ENCODE measurements at regions not wholly inside any gene's neighbourhood (a gene's known extent, or its start where the extent isn't known, plus 50 kb on each side); places are given as distances from the start of the nearest gene placed in this dataset.

DNA sequence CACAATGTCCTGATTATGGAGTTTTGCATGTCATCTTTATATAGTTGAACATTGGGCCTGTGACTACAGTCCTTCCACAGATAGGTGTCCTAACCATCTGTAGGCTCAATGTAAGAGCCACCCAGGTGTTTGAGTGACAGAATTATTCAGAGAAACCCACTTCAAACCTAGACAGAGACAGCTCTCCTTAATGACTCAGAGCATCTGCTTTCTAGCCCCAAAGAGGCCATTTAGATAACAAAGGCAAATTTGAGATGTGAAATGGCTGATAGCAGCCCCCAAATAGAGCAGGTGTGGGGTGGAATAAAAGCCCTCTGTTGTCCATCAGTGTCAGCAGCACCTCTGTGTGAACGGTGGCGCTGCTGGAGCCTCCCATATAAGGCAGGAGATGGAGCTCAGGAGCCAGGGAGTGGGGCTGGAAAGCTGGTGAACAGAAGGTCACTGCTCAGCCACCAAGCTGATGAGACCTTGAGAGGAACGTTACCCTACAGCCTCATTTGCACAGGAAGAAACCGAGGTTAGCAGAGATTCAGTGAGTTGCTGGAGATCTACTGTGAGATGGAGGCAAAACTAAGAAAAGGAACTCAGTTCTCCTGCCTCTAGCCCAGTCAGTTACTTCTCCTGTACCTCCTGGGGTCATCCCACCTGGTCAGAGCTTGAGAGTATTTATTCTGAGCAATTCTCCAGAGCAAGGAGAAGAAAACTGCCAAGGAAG is 153.3 kb upstream of the LNX1 start:
- Histone ChIP-seq H3K4me3 (replicated peaks; ENCODE audit: insufficient read depth, low read length) (no peak overlapping the region), H3K27ac (replicated peaks) (no peak overlapping the region), H3K27me3 (ENCODE audit: insufficient read depth, poor library complexity, severe bottlenecking) (no peaks in the 10 kb centered on the region)
- no peak for TF ChIP-seq GABPA (IDR thresholded peaks at IDR 0.05; ENCODE audit: low read depth)
- TF ChIP-seq, protein P1, sequence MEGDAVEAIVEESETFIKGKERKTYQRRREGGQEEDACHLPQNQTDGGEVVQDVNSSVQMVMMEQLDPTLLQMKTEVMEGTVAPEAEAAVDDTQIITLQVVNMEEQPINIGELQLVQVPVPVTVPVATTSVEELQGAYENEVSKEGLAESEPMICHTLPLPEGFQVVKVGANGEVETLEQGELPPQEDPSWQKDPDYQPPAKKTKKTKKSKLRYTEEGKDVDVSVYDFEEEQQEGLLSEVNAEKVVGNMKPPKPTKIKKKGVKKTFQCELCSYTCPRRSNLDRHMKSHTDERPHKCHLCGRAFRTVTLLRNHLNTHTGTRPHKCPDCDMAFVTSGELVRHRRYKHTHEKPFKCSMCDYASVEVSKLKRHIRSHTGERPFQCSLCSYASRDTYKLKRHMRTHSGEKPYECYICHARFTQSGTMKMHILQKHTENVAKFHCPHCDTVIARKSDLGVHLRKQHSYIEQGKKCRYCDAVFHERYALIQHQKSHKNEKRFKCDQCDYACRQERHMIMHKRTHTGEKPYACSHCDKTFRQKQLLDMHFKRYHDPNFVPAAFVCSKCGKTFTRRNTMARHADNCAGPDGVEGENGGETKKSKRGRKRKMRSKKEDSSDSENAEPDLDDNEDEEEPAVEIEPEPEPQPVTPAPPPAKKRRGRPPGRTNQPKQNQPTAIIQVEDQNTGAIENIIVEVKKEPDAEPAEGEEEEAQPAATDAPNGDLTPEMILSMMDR (IDR thresholded peaks at IDR 0.05; ENCODE audit: insufficient read depth, low read length), result no peak
- TF ChIP-seq, protein P2, sequence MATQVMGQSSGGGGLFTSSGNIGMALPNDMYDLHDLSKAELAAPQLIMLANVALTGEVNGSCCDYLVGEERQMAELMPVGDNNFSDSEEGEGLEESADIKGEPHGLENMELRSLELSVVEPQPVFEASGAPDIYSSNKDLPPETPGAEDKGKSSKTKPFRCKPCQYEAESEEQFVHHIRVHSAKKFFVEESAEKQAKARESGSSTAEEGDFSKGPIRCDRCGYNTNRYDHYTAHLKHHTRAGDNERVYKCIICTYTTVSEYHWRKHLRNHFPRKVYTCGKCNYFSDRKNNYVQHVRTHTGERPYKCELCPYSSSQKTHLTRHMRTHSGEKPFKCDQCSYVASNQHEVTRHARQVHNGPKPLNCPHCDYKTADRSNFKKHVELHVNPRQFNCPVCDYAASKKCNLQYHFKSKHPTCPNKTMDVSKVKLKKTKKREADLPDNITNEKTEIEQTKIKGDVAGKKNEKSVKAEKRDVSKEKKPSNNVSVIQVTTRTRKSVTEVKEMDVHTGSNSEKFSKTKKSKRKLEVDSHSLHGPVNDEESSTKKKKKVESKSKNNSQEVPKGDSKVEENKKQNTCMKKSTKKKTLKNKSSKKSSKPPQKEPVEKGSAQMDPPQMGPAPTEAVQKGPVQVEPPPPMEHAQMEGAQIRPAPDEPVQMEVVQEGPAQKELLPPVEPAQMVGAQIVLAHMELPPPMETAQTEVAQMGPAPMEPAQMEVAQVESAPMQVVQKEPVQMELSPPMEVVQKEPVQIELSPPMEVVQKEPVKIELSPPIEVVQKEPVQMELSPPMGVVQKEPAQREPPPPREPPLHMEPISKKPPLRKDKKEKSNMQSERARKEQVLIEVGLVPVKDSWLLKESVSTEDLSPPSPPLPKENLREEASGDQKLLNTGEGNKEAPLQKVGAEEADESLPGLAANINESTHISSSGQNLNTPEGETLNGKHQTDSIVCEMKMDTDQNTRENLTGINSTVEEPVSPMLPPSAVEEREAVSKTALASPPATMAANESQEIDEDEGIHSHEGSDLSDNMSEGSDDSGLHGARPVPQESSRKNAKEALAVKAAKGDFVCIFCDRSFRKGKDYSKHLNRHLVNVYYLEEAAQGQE (IDR thresholded peaks at IDR 0.05; ENCODE audit: insufficient replicate concordance, low read depth), result no peak
- no peak for TF ChIP-seq POLR2AphosphoS5 (IDR thresholded peaks at IDR 0.05; ENCODE audit: low read depth)
- no peak for TF ChIP-seq SPI1 (IDR thresholded peaks at IDR 0.05; ENCODE audit: borderline replicate concordance, low read depth)
- no peak for DNase-seq (ENCODE audit: low read depth in 1 of 2, low spot score in 1 of 2)

DNA sequence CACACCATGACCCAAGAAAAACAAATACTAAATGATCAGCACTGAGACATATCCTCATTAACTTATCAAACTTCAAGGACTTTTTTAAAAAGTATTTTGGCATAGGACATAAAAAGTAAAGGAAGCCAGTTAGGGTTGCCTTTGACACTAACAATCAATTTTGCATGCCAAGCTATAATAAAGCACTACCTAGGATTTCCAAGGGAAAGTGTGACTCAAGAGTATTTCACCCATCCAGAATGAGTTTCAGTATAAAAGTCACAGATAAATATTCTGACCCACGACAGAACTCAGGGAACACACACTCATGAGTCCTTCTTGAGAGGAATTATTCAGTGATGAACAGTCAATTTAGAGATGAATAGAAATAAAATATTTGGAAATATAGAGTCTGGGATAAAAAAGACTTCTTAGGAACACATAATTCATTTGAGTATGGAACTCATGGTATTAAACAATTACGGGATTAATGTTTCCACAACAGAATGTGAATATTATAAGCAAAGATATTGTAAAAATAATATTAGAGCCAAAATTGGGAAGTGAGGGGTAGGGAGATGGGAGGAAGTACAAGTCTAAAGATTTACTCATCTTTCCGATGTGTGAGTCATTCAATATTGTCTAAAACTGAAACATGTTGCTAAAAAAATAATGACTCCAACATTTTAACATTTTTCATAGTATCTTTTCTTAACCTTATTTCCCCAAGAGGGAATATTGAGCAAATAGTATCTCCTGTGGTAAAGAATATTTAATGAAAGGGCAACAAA is 143.5 kb upstream of the LNX1 start:
- no peak overlapping the region for H3K4me3 ChIP-seq (replicated peaks; ENCODE audit: insufficient read depth, low read length)
- no peak overlapping the region for H3K27ac ChIP-seq (replicated peaks)
- TF ChIP-seq SPI1 (IDR thresholded peaks at IDR 0.05; ENCODE audit: borderline replicate concordance, low read depth) (no peak), GABPA (IDR thresholded peaks at IDR 0.05; ENCODE audit: low read depth) (no peak), POLR2AphosphoS5 (IDR thresholded peaks at IDR 0.05; ENCODE audit: low read depth) (no peak)
- TF ChIP-seq, protein P1 (IDR thresholded peaks at IDR 0.05; ENCODE audit: insufficient read depth, low read length), result no peak
- no peak for DNase-seq (ENCODE audit: low read depth in 1 of 2, low spot score in 1 of 2)
- no peaks in the 10 kb centered on the region for H3K27me3 ChIP-seq (ENCODE audit: insufficient read depth, poor library complexity, severe bottlenecking)

DNA sequence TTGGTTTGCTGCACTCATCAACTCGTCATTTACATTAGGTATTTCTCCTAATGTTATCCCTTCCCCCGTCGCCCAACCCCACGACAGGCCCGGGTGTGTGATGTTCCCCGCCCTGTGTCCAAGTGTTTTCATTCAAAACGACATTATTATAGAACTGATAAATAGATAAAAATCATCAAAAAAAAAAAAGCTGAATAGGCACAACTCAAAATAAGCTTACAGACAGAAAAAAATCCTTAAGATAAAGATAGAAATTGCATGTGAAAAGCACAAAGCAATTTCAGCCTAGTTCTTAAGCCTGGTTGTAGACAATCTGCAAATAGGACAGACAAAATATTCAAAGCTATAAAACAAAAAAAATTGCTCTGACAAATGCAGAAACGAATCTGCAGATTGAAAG is 142.9 kb upstream of the LNX1 start:
- no peak overlapping the region for H3K27ac ChIP-seq (replicated peaks)
- no peak for DNase-seq (ENCODE audit: low read depth in 1 of 2, low spot score in 1 of 2)
- H3K27me3 ChIP-seq (ENCODE audit: insufficient read depth, poor library complexity, severe bottlenecking), result no peaks in the 10 kb centered on the region
- TF ChIP-seq POLR2AphosphoS5 (IDR thresholded peaks at IDR 0.05; ENCODE audit: low read depth), result no peak
- TF ChIP-seq, protein P1 (IDR thresholded peaks at IDR 0.05; ENCODE audit: insufficient read depth, low read length), result no peak
- TF ChIP-seq, protein P2 (IDR thresholded peaks at IDR 0.05; ENCODE audit: insufficient replicate concordance, low read depth), result no peak
- no peak overlapping the region for H3K4me3 ChIP-seq (replicated peaks; ENCODE audit: insufficient read depth, low read length)
